SK-N-SH treated with all-trans-retinoic acid at 6 μM for 48 hours (cell line): ENCODE measurements at regions not wholly inside any gene's neighbourhood (a gene's known extent, or its start where the extent isn't known, plus 50 kb on each side); places are given as distances from the start of the nearest gene placed in this dataset.

Source experiments
- ATAC-seq: fragments of 200-7000 bp; cut with Tn5 transposase; 3 replicates; pipeline ENCODE4 v1.9.1; 2020; ENCODE audit warnings: mild to moderate bottlenecking, moderate library complexity
- BACH2 ChIP-seq: fragments of 250-450 bp; sonication (Bioruptor Pico); IDR thresholded peaks from 2 replicates; pipeline ENCODE4 v1.9.0; 2021; ENCODE audit warnings: mild to moderate bottlenecking, borderline replicate concordance
- CREB5 ChIP-seq: fragments of 250-450 bp; sonication (Bioruptor Pico); IDR thresholded peaks from 2 replicates; pipeline ENCODE4 v1.5.1; 2020; ENCODE audit warnings: low read depth, mild to moderate bottlenecking, moderate library complexity
- CSDC2 ChIP-seq: fragments of 250-450 bp; sonication (Bioruptor Pico); IDR thresholded peaks from 2 replicates; pipeline ENCODE4 v1.5.0; 2020; ENCODE audit warnings: mild to moderate bottlenecking, moderate library complexity
- ESRRG ChIP-seq: fragments of 250-450 bp; sonication (Bioruptor Pico); IDR thresholded peaks from 2 replicates; pipeline ENCODE4 v1.6.1; 2021; ENCODE audit warnings: mild to moderate bottlenecking
- GLIS3 ChIP-seq: fragments of 250-450 bp; sonication (Bioruptor Pico); IDR thresholded peaks from 2 replicates; pipeline ENCODE4 v1.5.0; 2020; ENCODE audit warnings: mild to moderate bottlenecking, moderate library complexity
- PATZ1 ChIP-seq: fragments of 250-450 bp; sonication (Bioruptor Pico); IDR thresholded peaks from 2 replicates; pipeline ENCODE4 v1.8.0; 2020; ENCODE audit warnings: mild to moderate bottlenecking, moderate library complexity, borderline replicate concordance
- POU6F1 ChIP-seq: fragments of 250-450 bp; sonication (Bioruptor Pico); IDR thresholded peaks from 2 replicates; pipeline ENCODE4 v1.8.0; 2021; ENCODE audit warnings: low read depth, mild to moderate bottlenecking, moderate library complexity, borderline replicate concordance
- PPARA ChIP-seq: fragments of 250-450 bp; sonication (Bioruptor Pico); IDR thresholded peaks from 2 replicates; pipeline ENCODE4 v1.5.0; 2020; ENCODE audit warnings: mild to moderate bottlenecking, borderline replicate concordance
- RARB ChIP-seq: fragments of 250-450 bp; sonication (Bioruptor Pico); IDR thresholded peaks from 2 replicates; pipeline ENCODE4 v1.8.0; 2021; ENCODE audit warnings: mild to moderate bottlenecking, moderate library complexity
- SNAI2 ChIP-seq: fragments of 250-450 bp; sonication (Bioruptor Pico); IDR thresholded peaks from 2 replicates; pipeline ENCODE4 v1.5.0; 2020; ENCODE audit warnings: mild to moderate bottlenecking, moderate library complexity
- TCF4 ChIP-seq: fragments of 250-450 bp; sonication (Bioruptor Pico); IDR thresholded peaks from 2 replicates; pipeline ENCODE4 v1.8.0; 2021; ENCODE audit warnings: mild to moderate bottlenecking, moderate library complexity, borderline replicate concordance
- TSHZ2 ChIP-seq: fragments of 250-450 bp; sonication (Bioruptor Pico); IDR thresholded peaks from 2 replicates; pipeline ENCODE4 v1.5.0; 2020; ENCODE audit warnings: mild to moderate bottlenecking, moderate library complexity
- ZC3H10 ChIP-seq: fragments of 250-450 bp; sonication (Bioruptor Pico); IDR thresholded peaks from 2 replicates; pipeline ENCODE4 v1.5.1; 2021; ENCODE audit warnings: mild to moderate bottlenecking, moderate library complexity
- ZFP3 ChIP-seq: fragments of 250-450 bp; sonication (Bioruptor Pico); IDR thresholded peaks from 2 replicates; pipeline ENCODE4 v1.5.0; 2020; ENCODE audit warnings: mild to moderate bottlenecking, moderate library complexity
- ZFP30 ChIP-seq: fragments of 450-650 bp; formaldehyde crosslinking; IDR thresholded peaks from 2 replicates; pipeline ENCODE4 v1.5.0; 2022; ENCODE audit warnings: mild to moderate bottlenecking, moderate library complexity
- ZNF565 ChIP-seq: fragments of 450-650 bp; formaldehyde crosslinking; conservative IDR thresholded peaks from 2 replicates; pipeline ENCODE4 v1.5.0; 2020; ENCODE audit warnings: low read depth, mild to moderate bottlenecking, moderate library complexity
- ZNF70 ChIP-seq: fragments of 450-650 bp; formaldehyde crosslinking; IDR thresholded peaks from 2 replicates; pipeline ENCODE4 v1.5.0; 2020; ENCODE audit warnings: mild to moderate bottlenecking, moderate library complexity
- ZNF8 ChIP-seq: fragments of 450-650 bp; formaldehyde crosslinking; IDR thresholded peaks from 2 replicates; pipeline ENCODE4 v1.5.0; 2020; ENCODE audit warnings: mild to moderate bottlenecking, moderate library complexity

GRCh38 chr4:28176942-28177341, 1316.3 kb downstream of the STIM2 start (continued):
- TF ChIP-seq ESRRG, result no peak
- TF ChIP-seq ZFP3 (CRISPR knock-in tag), result no peak

- ATAC-seq, result no peak
- no peak for TF ChIP-seq CSDC2 (CRISPR knock-in tag)
Measured at GRCh38 chr4:28177641-28178040, 1317.0 kb downstream of the STIM2 start.

GRCh38 chr4:28179126-28179525, 1318.5 kb downstream of the STIM2 start:
- no peak for ATAC-seq
- no peak for TF ChIP-seq GLIS3 (CRISPR knock-in tag)
- no peak for TF ChIP-seq POU6F1 (CRISPR knock-in tag)
- no peak for TF ChIP-seq ZNF8 (CRISPR knock-in tag)
- no peak for TF ChIP-seq ESRRG
- no peak for TF ChIP-seq BACH2 (CRISPR knock-in tag)
- no peak for TF ChIP-seq TCF4 (CRISPR knock-in tag)
- TF ChIP-seq PPARA (CRISPR knock-in tag), result no peak
- TF ChIP-seq ZFP30 (CRISPR knock-in tag), result no peak
- no peak for TF ChIP-seq ZNF565
- no peak for TF ChIP-seq RARB (CRISPR knock-in tag)
- TF ChIP-seq ZC3H10, result no peak
- TF ChIP-seq ZNF70 (CRISPR knock-in tag), result no peak
- TF ChIP-seq SNAI2 (CRISPR knock-in tag), result no peak
- TF ChIP-seq TSHZ2, result no peak
- TF ChIP-seq PATZ1 (CRISPR knock-in tag), result no peak
- no peak for TF ChIP-seq CREB5 (CRISPR knock-in tag)

- no peak for ATAC-seq
- no peak for TF ChIP-seq POU6F1 (CRISPR knock-in tag)
- TF ChIP-seq TCF4 (CRISPR knock-in tag), result no peak
Measured at GRCh38 chr4:28209371-28209924, 1348.8 kb downstream of the STIM2 start.
